H9 (cell line): ENCODE measurements at regions not wholly inside any gene's neighbourhood (a gene's known extent, or its start where the extent isn't known, plus 50 kb on each side); places are given as distances from the start of the nearest gene placed in this dataset.

Experiments
- DNase-seq: peaks from one replicate; pipeline ENCODE4 v3.0.0-alpha.2; 2017
- H2AFZ ChIP-seq: one replicate; pipeline ENCODE4 v1.6.1; 2013; ENCODE audit warnings: mild to moderate bottlenecking, low read length, control low read depth, moderate library complexity
- H2AK5ac ChIP-seq: 2 replicates; pipeline ENCODE4 v1.6.1; 2013; ENCODE audit warnings: low read length, control low read depth, mixed read lengths; ENCODE audit not compliant: insufficient read length
- H2BK120ac ChIP-seq: one replicate; pipeline ENCODE4 v1.6.1; 2013; ENCODE audit warnings: low read depth, mild to moderate bottlenecking, low read length, control low read depth, inconsistent platforms; ENCODE audit not compliant: poor library complexity, severe bottlenecking
- H2BK12ac ChIP-seq: 2 replicates; pipeline ENCODE4 v1.6.1; 2013; ENCODE audit warnings: low read length, control low read depth, mixed read lengths, low read depth; ENCODE audit not compliant: insufficient read length
- H2BK15ac ChIP-seq: 2 replicates; pipeline ENCODE4 v1.6.1; 2013; ENCODE audit warnings: low read depth, low read length, control low read depth
- H2BK20ac ChIP-seq: one replicate; pipeline ENCODE4 v1.6.1; 2013; ENCODE audit warnings: low read depth, mild to moderate bottlenecking, low read length, control low read depth, inconsistent platforms; ENCODE audit not compliant: poor library complexity, severe bottlenecking
- H2BK5ac ChIP-seq: 2 replicates; pipeline ENCODE4 v1.6.1; 2013; ENCODE audit warnings: low read length, control low read depth, mixed read lengths; ENCODE audit not compliant: insufficient read length
- H3K14ac ChIP-seq: 2 replicates; pipeline ENCODE4 v1.6.1; 2013; ENCODE audit warnings: low read length, control low read depth; ENCODE audit not compliant: insufficient read depth
- H3K18ac ChIP-seq: 2 replicates; pipeline ENCODE4 v1.6.1; 2013; ENCODE audit warnings: low read depth, mild to moderate bottlenecking, mixed read lengths, low read length, control low read depth; ENCODE audit not compliant: insufficient read length
- H3K23ac ChIP-seq: 2 replicates; pipeline ENCODE4 v1.6.1; 2013; ENCODE audit warnings: low read length, control low read depth, mixed read lengths, low read depth; ENCODE audit not compliant: insufficient read length
- H3K23me2 ChIP-seq: 2 replicates; pipeline ENCODE4 v1.6.1; 2013; ENCODE audit warnings: low read depth, mild to moderate bottlenecking, mixed read lengths, low read length, control low read depth; ENCODE audit not compliant: insufficient read length, poor library complexity, severe bottlenecking
- H3K27ac ChIP-seq: 2 replicates; pipeline ENCODE4 v1.5.1; 2013; ENCODE audit warnings: low read length, control low read depth, mixed read lengths, low read depth; ENCODE audit not compliant: insufficient read length
- H3K27me3 ChIP-seq: 2 replicates; pipeline ENCODE4 v1.6.1; 2013; ENCODE audit warnings: low read length, control low read depth, inconsistent platforms; ENCODE audit not compliant: insufficient read depth
- H3K4ac ChIP-seq: 2 replicates; pipeline ENCODE4 v1.6.1; 2013; ENCODE audit warnings: low read depth, mild to moderate bottlenecking, control low read depth, inconsistent platforms, low read length, moderate library complexity
- H3K4me1 ChIP-seq: 2 replicates; pipeline ENCODE4 v1.6.1; 2013; ENCODE audit warnings: low read length, control low read depth, inconsistent platforms; ENCODE audit not compliant: insufficient read depth
- H3K4me2 ChIP-seq: 2 replicates; pipeline ENCODE4 v1.6.1; 2013; ENCODE audit warnings: low read length, control low read depth, mixed read lengths; ENCODE audit not compliant: insufficient read length, insufficient read depth
- H3K56ac ChIP-seq: 2 replicates; pipeline ENCODE4 v1.6.1; 2013; ENCODE audit warnings: low read depth, mild to moderate bottlenecking, mixed read lengths, low read length, control low read depth; ENCODE audit not compliant: insufficient read length
- H3K79me1 ChIP-seq: 2 replicates; pipeline ENCODE4 v1.6.1; 2013; ENCODE audit warnings: low read depth, mild to moderate bottlenecking, moderate library complexity, low read length, control low read depth, inconsistent platforms; ENCODE audit not compliant: insufficient read depth, poor library complexity, severe bottlenecking
- H3K79me2 ChIP-seq: 2 replicates; pipeline ENCODE4 v1.6.1; 2013; ENCODE audit warnings: low read length, control low read depth, inconsistent platforms; ENCODE audit not compliant: insufficient read depth
- H3K9ac ChIP-seq: 2 replicates; pipeline ENCODE4 v1.6.1; 2013; ENCODE audit warnings: low read length, control low read depth, mixed read lengths; ENCODE audit not compliant: insufficient read length; ENCODE audit errors: extremely low read depth
- H3K9me3 ChIP-seq: one replicate; pipeline ENCODE4 v1.6.1; 2013; ENCODE audit warnings: low read depth, low read length, inconsistent platforms; ENCODE audit not compliant: control insufficient read depth
- H3T11ph ChIP-seq: one replicate; pipeline ENCODE4 v1.6.1; 2013; ENCODE audit warnings: mild to moderate bottlenecking, low read length, control low read depth, inconsistent platforms
- H4K20me1 ChIP-seq: one replicate; pipeline ENCODE4 v1.6.1; 2013; ENCODE audit not compliant: control insufficient read depth, insufficient read length, insufficient read depth
- H4K5ac ChIP-seq: 2 replicates; pipeline ENCODE4 v1.6.1; 2013; ENCODE audit warnings: low read depth, mild to moderate bottlenecking, mixed read lengths, low read length, control low read depth; ENCODE audit not compliant: insufficient read length
- H4K8ac ChIP-seq: replicated peaks from 2 replicates; pipeline ENCODE4 v1.6.1; 2013; ENCODE audit warnings: low read length, control low read depth, mixed read lengths, low read depth; ENCODE audit not compliant: insufficient read length
- H4K91ac ChIP-seq: 2 replicates; pipeline ENCODE4 v1.6.1; 2013; ENCODE audit warnings: low read depth, mild to moderate bottlenecking, moderate library complexity, mixed read lengths, low read length, control low read depth; ENCODE audit not compliant: insufficient read length
- H3K27ac Mint-ChIP-seq, 3 experiments: 2 replicates in 2 of 3; 3 replicates in 1 of 3; pipeline ENCODE4 v1.8.0; 2020 to 2021; ENCODE audit warnings: mixed read lengths in 3 of 3, mild to moderate bottlenecking in 1 of 3, moderate library complexity in 1 of 3
- H3K27me3 Mint-ChIP-seq: 2 replicates; pipeline ENCODE4 v1.8.0; 2021; ENCODE audit warnings: low read depth, mild to moderate bottlenecking, moderate library complexity, mixed read lengths
- H3K36me3 Mint-ChIP-seq, 3 experiments: 2 replicates in 2 of 3; 3 replicates in 1 of 3; pipeline ENCODE4 v1.8.0; 2020 to 2021; ENCODE audit warnings: low read depth in 3 of 3, mixed read lengths in 3 of 3; ENCODE audit not compliant: insufficient read depth in 1 of 3
- H3K4me1 Mint-ChIP-seq, 2 experiments: 2 replicates each; pipeline ENCODE4 v1.8.0; 2020; ENCODE audit warnings: mixed read lengths in 2 of 2
- H3K4me3 Mint-ChIP-seq, 2 experiments: 2 replicates in 1 of 2; 3 replicates in 1 of 2; pipeline ENCODE4 v1.8.0; 2020 to 2021; ENCODE audit warnings: mild to moderate bottlenecking in 2 of 2, mixed read lengths in 2 of 2, moderate library complexity in 1 of 2
- H3K9me3 Mint-ChIP-seq, 2 experiments: 2 replicates in 1 of 2; 3 replicates in 1 of 2; pipeline ENCODE4 v1.8.0; 2020; ENCODE audit warnings: mild to moderate bottlenecking in 2 of 2, mixed read lengths in 2 of 2, moderate library complexity in 1 of 2
- TF ChIP-seq, protein P1 (sequence below): fragments of 200-600 bp; sonication (generic); conservative IDR thresholded peaks from 3 replicates; pipeline ENCODE4 v1.8.0; 2021; ENCODE audit warnings: antibody characterized with exemption, mild to moderate bottlenecking

DNA sequence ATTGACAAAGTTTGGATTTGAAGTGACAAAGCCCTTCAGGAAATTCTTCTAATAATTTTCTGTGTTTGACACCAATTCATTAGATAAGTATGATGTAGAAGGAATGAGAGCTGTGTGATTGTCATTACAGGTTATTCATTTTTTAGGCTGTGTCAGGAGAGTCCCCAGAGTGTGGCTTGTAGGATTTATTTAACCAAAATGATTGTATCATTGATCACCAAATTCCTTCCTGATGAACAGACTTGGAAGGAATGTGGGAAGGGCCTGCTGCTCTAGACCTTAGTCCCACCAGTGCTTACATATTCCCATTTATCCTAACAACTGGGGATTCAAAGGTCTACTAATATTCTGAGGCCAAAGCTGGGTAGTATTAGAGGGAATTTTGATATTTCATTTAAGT, 383.3 kb upstream of the KAZN start:
- Histone ChIP-seq H3K18ac (no peak overlapping the region), H3K23ac (no peak overlapping the region), H3K4ac (no peak overlapping the region), H3K56ac (no peak overlapping the region), H3K4me1 (no peaks in the 10 kb centered on the region), H2AK5ac (no peak overlapping the region), H3K14ac (no peak overlapping the region), H4K20me1 (no peaks in the 10 kb centered on the region), H2BK20ac (no peak overlapping the region), H2BK15ac (no peak overlapping the region), H3K23me2 (no peaks in the 10 kb centered on the region), H2BK120ac (no peak overlapping the region), H2AFZ (no peak overlapping the region), H3K79me1 (no peaks in the 10 kb centered on the region), H3K9ac (no peak overlapping the region), H3K9me3 (no peaks in the 10 kb centered on the region), H3K27ac (no peak overlapping the region), H3K79me2 (no peaks in the 10 kb centered on the region), H4K5ac (no peak overlapping the region), H3K27me3 (no peaks in the 10 kb centered on the region), H2BK5ac (no peak overlapping the region), H3T11ph (no peak overlapping the region), H4K8ac (no peak overlapping the region), H2BK12ac (no peak overlapping the region), H3K4me2 (no peak overlapping the region), H4K91ac (no peak overlapping the region)
- H3K4me1 Mint-ChIP-seq: no peaks in the 10 kb centered on the region
- no peaks in the 10 kb centered on the region; the same call in 1 of the 2 replicates for H3K27me3 Mint-ChIP-seq
- peaks cover 4 to 16% (median 10%) of the 10 kb centered on the region in 3 experiments; a peak in 6 of 7 replicates for H3K36me3 Mint-ChIP-seq
- DNase-seq: no peak
- peaks cover 20 to 23% of the 10 kb centered on the region in 2 experiments for H3K9me3 Mint-ChIP-seq
- TF ChIP-seq, protein P1, sequence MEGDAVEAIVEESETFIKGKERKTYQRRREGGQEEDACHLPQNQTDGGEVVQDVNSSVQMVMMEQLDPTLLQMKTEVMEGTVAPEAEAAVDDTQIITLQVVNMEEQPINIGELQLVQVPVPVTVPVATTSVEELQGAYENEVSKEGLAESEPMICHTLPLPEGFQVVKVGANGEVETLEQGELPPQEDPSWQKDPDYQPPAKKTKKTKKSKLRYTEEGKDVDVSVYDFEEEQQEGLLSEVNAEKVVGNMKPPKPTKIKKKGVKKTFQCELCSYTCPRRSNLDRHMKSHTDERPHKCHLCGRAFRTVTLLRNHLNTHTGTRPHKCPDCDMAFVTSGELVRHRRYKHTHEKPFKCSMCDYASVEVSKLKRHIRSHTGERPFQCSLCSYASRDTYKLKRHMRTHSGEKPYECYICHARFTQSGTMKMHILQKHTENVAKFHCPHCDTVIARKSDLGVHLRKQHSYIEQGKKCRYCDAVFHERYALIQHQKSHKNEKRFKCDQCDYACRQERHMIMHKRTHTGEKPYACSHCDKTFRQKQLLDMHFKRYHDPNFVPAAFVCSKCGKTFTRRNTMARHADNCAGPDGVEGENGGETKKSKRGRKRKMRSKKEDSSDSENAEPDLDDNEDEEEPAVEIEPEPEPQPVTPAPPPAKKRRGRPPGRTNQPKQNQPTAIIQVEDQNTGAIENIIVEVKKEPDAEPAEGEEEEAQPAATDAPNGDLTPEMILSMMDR: no peak
- H3K27ac Mint-ChIP-seq: no peak overlapping the region
- H3K4me3 Mint-ChIP-seq: no peak overlapping the region
